CD4-positive, alpha-beta T cell treated with Interferon alpha-2 for 1 hour (primary cell): ENCODE measurements at regions not wholly inside any gene's neighbourhood (a gene's known extent, or its start where the extent isn't known, plus 50 kb on each side); places are given as distances from the start of the nearest gene placed in this dataset.

Experiments used
- DNase-seq, 2 donors: peaks; one replicate each; pipeline ENCODE4 v3.0.0-alpha.2; 2020 to 2022

DNA sequence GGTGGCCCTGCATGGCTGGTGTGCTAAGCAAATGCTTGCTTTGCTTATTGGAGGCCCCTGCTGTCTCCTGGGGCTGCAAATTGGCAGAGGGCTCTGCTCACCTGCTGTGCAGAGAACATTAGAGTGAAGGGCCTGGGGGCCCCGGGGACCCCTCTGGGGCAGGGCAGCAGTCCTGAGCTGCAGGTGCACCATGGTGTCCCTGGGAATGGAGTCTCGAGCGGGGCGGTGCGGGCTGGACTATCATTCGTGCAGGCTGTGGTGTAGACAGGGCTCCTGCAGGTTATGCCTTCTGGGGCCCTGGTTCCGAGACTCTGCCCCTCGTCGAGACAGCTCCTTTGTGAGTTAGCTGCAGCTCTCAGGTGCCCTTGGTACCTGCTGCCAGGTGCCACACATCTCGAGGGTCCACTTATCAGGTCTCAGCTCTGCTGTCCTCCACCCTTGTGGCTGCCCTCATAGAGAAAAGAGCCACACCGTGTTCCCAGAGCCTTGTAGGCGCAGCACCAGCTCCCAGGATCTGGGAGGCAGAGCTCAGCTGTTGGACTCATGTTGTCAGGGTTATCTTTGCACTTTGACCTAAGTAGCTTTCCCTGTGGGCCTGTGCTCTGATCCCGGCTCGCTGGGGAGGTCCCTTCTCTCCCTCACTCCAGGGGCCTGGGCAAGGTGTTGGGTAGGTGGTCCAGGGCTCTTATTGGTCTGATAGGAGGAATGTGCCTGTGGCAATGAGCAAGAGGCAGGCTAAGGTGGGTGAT lies 58.0 kb upstream of the ZNF536 start:
- DNase-seq = no peak

DNA sequence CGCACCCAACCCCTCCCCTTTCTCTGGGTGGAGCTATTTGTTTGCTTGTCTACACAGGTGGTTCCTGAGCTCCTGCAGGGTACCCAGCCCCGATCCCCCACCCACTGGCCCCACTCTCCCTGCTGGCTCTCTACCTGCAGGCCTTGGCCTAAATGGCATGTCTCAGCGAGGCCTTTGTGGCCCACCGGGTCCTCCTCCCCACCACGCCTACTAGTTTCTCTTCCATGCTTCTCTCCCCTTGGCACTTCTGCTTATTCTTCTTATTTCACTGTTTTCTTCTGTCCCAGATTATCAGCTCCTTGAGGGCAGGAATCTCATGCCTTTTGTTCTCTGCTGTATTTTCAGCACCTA lies 57.4 kb upstream of the ZNF536 start:
- DNase-seq = no peak

DNA sequence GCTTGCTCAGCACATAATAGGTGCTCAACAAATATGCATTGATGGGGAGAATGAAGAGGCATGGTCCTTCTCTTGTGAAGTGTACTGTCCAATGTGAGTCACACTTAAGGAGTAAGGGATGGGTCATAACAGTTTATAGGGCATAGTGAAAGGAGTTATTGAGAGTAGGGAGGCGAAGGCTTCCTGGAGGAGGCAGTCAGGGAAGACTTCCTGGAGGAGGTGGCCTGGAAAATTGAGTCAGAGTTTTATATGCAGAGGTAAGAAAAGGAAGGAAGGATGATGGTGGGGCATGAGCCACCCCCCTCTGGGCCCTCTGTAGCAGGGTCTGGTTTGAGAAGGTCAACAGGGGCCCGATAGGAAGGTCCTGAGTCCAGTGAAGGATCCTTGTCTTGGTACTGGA lies 57.0 kb upstream of the ZNF536 start:
- DNase-seq = no peak

DNA sequence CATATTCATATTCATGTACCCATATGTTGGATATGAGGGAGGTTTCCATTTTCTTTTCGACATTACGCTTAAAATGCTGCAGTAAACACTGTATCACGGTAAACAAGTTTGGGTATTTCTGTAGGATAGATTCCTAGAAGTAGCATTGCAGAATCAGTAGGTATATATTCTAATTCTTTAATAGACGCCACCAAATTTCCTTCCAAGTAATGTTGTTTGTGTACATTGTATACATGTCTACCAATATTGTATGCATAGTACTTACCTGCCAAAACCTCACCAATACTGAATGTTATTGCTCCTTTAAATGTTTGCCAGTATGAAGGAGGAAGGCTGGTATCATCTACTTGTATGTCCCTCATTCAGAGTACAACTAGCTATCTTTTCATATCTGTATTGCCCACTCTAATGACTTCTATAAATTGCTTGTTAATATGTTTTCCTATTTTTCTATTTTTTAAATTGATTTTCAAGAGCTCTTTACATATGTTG lies 56.1 kb upstream of the ZNF536 start:
- no peak for DNase-seq

DNA sequence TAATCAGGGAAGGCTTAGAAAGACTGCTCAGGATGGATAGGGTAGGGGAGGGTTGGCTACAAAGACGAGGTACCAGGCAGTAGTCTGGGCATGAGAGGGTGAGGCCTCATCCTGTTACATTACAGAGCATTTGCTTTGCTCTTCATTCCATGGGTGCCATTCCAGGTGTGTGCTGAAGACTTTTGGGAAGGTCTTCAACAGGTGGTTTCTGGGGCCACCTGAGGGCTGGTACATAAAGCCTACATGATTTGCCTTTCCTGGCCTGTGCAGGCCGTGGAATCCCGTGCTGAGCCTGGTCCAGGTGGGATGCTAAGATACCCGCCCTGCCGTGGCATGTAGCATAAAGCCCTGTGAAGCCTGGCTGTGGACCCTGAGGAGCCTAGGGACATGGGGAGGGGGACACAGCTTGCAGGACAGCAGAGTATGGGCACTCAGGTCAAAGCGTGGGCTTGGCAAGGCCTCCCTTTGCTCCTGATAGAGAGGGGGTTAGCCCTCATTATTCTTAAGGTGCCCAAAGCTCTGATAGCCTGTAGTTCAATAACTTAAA lies 55.6 kb upstream of the ZNF536 start:
- no peak for DNase-seq

DNA sequence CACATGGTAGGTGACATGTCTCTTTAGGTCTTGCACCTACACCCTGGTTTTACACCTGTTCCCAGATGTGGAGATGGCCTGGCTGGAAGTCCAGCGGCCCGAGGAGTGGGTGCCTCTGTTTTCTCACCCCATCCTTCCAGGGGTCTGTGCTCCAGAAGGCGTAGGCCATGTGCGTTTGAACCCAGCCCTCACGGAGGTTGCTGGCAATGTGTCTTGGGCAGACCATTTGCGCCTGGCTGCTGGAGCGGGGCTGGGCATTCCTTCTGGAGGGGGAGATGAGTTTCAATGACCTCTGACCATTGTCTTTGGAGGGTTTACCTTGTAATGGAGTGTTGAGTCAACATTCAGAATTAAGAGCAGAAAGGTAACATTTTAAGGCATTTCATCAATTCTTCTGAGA lies 54.8 kb upstream of the ZNF536 start:
- no peak for DNase-seq

DNA sequence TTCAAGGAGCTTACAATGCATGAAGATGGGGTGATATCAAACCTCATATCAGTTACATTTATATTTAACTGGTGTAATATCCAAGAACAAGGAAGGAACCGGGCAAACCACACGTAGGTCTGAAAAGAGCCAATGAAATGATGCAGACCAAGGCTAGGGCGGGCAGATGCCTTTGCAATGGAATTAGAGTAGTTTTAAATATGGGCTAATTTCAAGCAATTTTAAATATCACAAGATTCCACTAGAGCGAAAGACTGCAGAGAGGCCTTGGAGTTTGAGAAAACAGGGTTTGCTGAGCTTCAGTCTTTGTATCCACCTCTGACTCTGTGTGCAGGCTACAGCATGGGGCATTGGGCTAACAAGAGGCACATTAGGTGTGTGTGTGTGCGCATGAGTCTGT lies 53.9 kb upstream of the ZNF536 start:
- DNase-seq = no peak

DNA sequence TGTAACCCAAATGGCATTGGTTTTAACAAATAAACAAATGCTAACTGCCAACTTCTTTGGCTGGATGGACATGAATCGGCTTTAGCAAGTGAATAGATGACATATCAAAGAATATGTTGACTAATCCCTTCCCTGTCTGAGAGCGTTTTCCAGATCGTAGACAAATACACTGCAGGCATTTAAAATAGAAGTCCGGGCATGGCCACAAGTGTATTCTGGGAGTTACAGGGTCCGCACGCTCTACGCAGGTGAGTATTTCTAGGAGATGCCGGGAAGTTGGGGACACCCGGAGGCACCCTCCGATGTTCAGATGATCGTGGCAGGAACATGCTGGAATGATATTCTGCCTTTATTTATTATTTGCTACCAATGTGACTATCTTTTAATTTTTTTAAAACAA lies 53.2 kb upstream of the ZNF536 start:
- no peak for DNase-seq

DNA sequence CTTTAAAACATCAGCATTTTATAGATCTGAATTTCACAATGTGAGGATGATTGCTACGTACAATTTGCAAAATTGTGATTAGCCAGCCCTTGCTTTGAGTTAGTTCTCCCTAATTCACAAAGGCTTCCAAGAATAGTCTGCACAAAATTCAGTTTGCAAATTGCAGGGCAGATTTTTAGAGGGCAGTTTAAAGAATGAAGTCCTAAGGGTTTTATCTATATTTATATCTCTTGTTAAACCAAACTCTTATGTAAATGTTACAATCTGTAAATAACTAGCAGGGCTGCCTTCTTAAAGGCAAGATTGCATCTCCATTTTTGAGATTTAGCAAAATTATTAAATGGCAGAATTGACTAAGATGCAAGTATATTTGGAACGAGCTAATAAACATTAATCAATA lies 52.8 kb upstream of the ZNF536 start:
- no peak for DNase-seq

DNA sequence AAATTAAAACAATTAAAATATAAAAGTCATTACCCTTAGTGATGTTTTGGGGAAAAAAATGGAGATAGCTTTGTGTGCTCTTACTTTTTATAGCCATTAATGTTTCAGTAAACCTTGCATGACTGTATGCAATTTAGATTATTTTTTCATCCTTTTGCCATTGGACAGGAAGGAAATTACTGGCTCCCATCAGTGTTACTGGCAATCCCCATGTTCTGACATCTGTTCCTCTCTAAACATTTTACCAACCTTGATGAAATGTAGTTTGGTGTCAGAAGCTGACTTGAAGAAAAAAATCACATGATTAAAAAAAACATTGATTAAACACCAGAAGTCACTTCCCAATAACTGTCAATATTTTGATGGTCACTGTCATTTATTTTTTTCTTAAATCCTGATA lies 52.3 kb upstream of the ZNF536 start:
- no peak for DNase-seq

DNA sequence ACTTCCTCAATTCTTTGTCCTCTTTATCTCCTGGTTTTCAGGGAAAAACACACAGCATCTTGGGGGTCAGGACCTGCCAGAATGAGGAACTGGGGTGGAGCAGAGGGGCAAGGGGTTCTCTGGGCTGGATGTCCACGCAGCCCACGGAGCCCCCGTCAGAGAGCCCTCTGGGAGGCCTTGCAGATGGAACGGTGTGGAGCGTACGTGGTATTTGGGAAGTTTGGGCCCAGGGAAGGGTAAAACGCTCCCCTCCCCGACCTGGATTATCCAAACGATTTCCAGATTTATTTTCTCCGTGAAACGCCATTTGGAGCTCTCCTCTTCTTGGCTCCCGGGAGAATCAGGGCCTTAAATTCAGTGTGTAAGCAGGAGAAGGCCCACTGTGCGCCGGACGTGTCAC lies 51.7 kb upstream of the ZNF536 start:
- DNase-seq = no peak

DNA sequence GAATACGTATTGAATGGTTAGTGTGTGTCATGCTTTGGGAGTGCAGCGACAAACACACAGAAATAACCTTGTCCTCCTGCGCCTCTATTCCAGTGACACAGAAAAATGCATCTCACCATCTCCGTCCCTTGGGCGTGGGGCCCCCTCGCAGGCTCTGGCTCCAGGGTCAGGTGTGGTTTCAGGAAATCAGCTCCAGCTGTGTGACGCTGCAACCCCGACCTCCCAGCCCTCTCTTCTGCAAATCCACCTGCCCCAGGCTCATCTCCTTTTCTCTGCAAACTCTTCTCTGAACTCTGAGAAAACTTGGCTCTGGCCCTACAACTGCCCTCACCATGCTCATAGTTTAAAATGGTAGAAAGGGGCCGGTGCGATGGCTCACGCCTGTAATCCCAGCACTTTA lies 51.3 kb upstream of the ZNF536 start:
- no peak for DNase-seq
